Uterus (tissue), 2 donors: ENCODE measurements at regions not wholly inside any gene's neighbourhood (a gene's known extent, or its start where the extent isn't known, plus 50 kb on each side); places are given as distances from the start of the nearest gene placed in this dataset.

Experiments used
- POLR2A ChIP-seq, 2 donors: fragments of 450-650 bp; IDR thresholded peaks; one replicate each; pipeline ENCODE4 v1.6.1; 2016; ENCODE audit warnings: antibody characterized with exemption in 2 of 2, mild to moderate bottlenecking in 1 of 2, moderate library complexity in 1 of 2
- TF ChIP-seq, protein P1 (sequence below), 4 experiments: fragments of 200-600 bp in 2 of 4; fragments of 450-650 bp in 2 of 4; sonication (generic) in 2 of 4; IDR thresholded peaks; one replicate each; pipeline ENCODE4 v1.5.1; 2016 to 2019; ENCODE audit warnings: antibody characterized with exemption in 4 of 4, mild to moderate bottlenecking in 2 of 4, moderate library complexity in 1 of 4

DNA sequence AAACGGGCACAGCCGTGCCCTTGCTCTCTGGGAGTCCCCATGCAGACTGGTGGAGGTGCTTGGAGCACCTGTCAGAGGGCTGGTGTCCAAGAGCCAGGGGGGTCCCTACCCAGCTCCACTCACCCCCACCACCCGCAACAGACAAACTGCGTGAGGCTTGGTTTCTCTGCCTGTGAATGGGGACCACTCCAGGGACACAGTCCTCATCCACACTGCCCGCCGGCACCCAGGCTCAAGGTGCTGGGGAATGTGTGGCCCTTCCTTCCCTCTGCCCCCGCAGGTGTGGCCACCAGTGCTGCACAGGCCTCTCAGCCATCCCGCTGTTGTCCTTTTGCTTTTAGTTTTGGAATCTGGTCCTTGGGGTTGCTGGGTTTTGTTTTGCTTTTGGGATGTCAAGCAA is 136.5 kb upstream of the ZNF236 start:
- TF ChIP-seq, protein P1, sequence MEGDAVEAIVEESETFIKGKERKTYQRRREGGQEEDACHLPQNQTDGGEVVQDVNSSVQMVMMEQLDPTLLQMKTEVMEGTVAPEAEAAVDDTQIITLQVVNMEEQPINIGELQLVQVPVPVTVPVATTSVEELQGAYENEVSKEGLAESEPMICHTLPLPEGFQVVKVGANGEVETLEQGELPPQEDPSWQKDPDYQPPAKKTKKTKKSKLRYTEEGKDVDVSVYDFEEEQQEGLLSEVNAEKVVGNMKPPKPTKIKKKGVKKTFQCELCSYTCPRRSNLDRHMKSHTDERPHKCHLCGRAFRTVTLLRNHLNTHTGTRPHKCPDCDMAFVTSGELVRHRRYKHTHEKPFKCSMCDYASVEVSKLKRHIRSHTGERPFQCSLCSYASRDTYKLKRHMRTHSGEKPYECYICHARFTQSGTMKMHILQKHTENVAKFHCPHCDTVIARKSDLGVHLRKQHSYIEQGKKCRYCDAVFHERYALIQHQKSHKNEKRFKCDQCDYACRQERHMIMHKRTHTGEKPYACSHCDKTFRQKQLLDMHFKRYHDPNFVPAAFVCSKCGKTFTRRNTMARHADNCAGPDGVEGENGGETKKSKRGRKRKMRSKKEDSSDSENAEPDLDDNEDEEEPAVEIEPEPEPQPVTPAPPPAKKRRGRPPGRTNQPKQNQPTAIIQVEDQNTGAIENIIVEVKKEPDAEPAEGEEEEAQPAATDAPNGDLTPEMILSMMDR (IDR thresholded peaks at IDR 0.05), result no peak
- no peak for TF ChIP-seq POLR2A (IDR thresholded peaks at IDR 0.05)
